Prostate gland (tissue), 2 donors: ENCODE measurements at regions not wholly inside any gene's neighbourhood (a gene's known extent, or its start where the extent isn't known, plus 50 kb on each side); places are given as distances from the start of the nearest gene placed in this dataset.

Source experiments
- DNase-seq: peaks from one replicate; pipeline ENCODE4 v3.0.0-alpha.2; 2019; ENCODE audit warnings: low spot score
- H3K27ac ChIP-seq, 2 donors: fragments of 200-600 bp; sonication (generic); 2 replicates each; pipeline ENCODE4 v1.5.1; 2017 to 2019
- H3K27me3 ChIP-seq: fragments of 200-600 bp; sonication (generic); replicated peaks from 2 replicates; pipeline ENCODE4 v1.5.1; 2019; ENCODE audit not compliant: insufficient read depth
- H3K36me3 ChIP-seq, 2 donors: fragments of 200-600 bp; sonication (generic); 1 replicate in 1 of 2; 2 replicates in 1 of 2; pipeline versions ENCODE4 v1.5.1 to v1.8.1; 2017 to 2019
- H3K4me1 ChIP-seq: fragments of 200-600 bp; sonication (generic); replicated peaks from 2 replicates; pipeline ENCODE4 v1.5.1; 2019
- H3K4me3 ChIP-seq, 2 donors: fragments of 200-600 bp; sonication (generic); 2 replicates each; pipeline ENCODE4 v1.5.1; 2017 to 2019
- H3K9me3 ChIP-seq: fragments of 200-600 bp; sonication (generic); 2 replicates; pipeline ENCODE4 v1.5.1; 2017
- CTCF ChIP-seq, 4 experiments: fragments of 200-600 bp in 2 of 4; fragments of 450-650 bp in 2 of 4; sonication (generic) in 2 of 4; IDR thresholded peaks; 1 replicate in 3 of 4; 2 replicates in 1 of 4; pipeline ENCODE4 v1.5.1; 2016 to 2019; ENCODE audit warnings: antibody characterized with exemption in 4 of 4, mild to moderate bottlenecking in 2 of 4, moderate library complexity in 2 of 4
- POLR2A ChIP-seq: fragments of 450-650 bp; IDR thresholded peaks from one replicate; pipeline ENCODE4 v1.6.1; 2016; ENCODE audit warnings: antibody characterized with exemption, mild to moderate bottlenecking
- POLR2AphosphoS5 ChIP-seq: sonication (generic); formaldehyde crosslinking; IDR thresholded peaks from one replicate; pipeline ENCODE4 v1.6.1; 2017; ENCODE audit warnings: antibody characterized with exemption
- WGBS: methylation state at CpG from one replicate; pipeline ENCODE4 v1.1.5; 2018; 5-methylcytosine and 5-hydroxymethylcytosine counted together
- intact Hi-C: fragments of 100-400 bp; cut with DNase I; formaldehyde crosslinking; loops from one replicate; pipeline ENCODE4 v1.14.2; 2022

- intact Hi-C loops: no loop called here
- H3K4me3 ChIP-seq: no peak overlapping the region
- WGBS: 83% methylated on average over 1 of the region's 1 CpG
- H3K27ac ChIP-seq: no peak overlapping the region
- no peak for DNase-seq
- no peaks in the 10 kb centered on the region for H3K36me3 ChIP-seq
- H3K4me1 ChIP-seq: peaks cover 2% of the 10 kb centered on the region
- no peaks in the 10 kb centered on the region for H3K27me3 ChIP-seq
- TF ChIP-seq CTCF (IDR thresholded peaks at IDR 0.05) (peak in 3 of 4 experiments; percentile 34 to 64 (median 46)), POLR2AphosphoS5 (no peak)
- H3K9me3 ChIP-seq: no peaks in the 10 kb centered on the region
Observed at GRCh38 chr13:23960566-23961156, 63.4 kb upstream of the C1QTNF9B start.

GRCh38 chr13:23963184-23963931 is 66.1 kb upstream of the C1QTNF9B start:
- Histone ChIP-seq H3K9me3 (no peaks in the 10 kb centered on the region), H3K27me3 (no peaks in the 10 kb centered on the region), H3K4me3 (no peak overlapping the region), H3K4me1 (peaks cover 3% of the 10 kb centered on the region), H3K27ac (no peak overlapping the region), H3K36me3 (no peaks in the 10 kb centered on the region)
- DNase-seq: no peak
- 93% methylated on average over 7 of the region's 7 CpGs for WGBS
- no peak for TF ChIP-seq POLR2A
- TF ChIP-seq CTCF (IDR thresholded peaks at IDR 0.05): no peak
- TF ChIP-seq POLR2AphosphoS5: no peak
- intact Hi-C loops: no loop called here

- no peak overlapping the region for H3K4me3 ChIP-seq
- TF ChIP-seq CTCF (IDR thresholded peaks at IDR 0.05) (no peak), POLR2AphosphoS5 (no peak), POLR2A (no peak)
- H3K27ac ChIP-seq: no peak overlapping the region
- peaks cover 3% of the 10 kb centered on the region for H3K4me1 ChIP-seq
- WGBS: 40% methylated on average over 2 of the region's 2 CpGs
- no peaks in the 10 kb centered on the region for H3K36me3 ChIP-seq
- intact Hi-C loops: no loop called here
- H3K9me3 ChIP-seq: no peaks in the 10 kb centered on the region
- H3K27me3 ChIP-seq: no peaks in the 10 kb centered on the region
- no peak for DNase-seq
Observed at GRCh38 chr13:23963947-23964346, 66.6 kb upstream of the C1QTNF9B start.

- Histone ChIP-seq H3K36me3 (no peaks in the 10 kb centered on the region), H3K27ac (peak overlapping the region in 1 of 2 donors; percentile 71), H3K27me3 (no peaks in the 10 kb centered on the region), H3K4me3 (no peak overlapping the region), H3K4me1 (peaks cover 3% of the 10 kb centered on the region), H3K9me3 (no peaks in the 10 kb centered on the region)
- TF ChIP-seq POLR2A: no peak
- TF ChIP-seq CTCF (IDR thresholded peaks at IDR 0.05): no peak
- no peak for TF ChIP-seq POLR2AphosphoS5
- intact Hi-C loops: no loop called here
- 49% methylated on average over 5 of the region's 5 CpGs for WGBS
- no peak for DNase-seq
Observed at GRCh38 chr13:23965346-23965745, 68.0 kb upstream of the C1QTNF9B start.

GRCh38 chr13:23966221-23966690 is 69.0 kb upstream of the C1QTNF9B start:
- peak overlapping the region; percentile 7 to 20 for H3K4me3 ChIP-seq
- TF ChIP-seq POLR2AphosphoS5 (no peak), CTCF (IDR thresholded peaks at IDR 0.05) (no peak), POLR2A (no peak)

More at GRCh38 chr13:23966221-23966690, 69.0 kb upstream of the C1QTNF9B start:
- DNase-seq: no peak
- peak overlapping the region; percentile 68 to 71 for H3K27ac ChIP-seq
- WGBS: 28% methylated on average over 6 of the region's 6 CpGs
- no peaks in the 10 kb centered on the region for H3K27me3 ChIP-seq
- H3K36me3 ChIP-seq: no peaks in the 10 kb centered on the region
- H3K9me3 ChIP-seq: no peaks in the 10 kb centered on the region
- H3K4me1 ChIP-seq: peaks cover 3% of the 10 kb centered on the region
- intact Hi-C loops: no loop called here
